Hepatic stellate cell (primary cell): ENCODE measurements at regions not wholly inside any gene's neighbourhood (a gene's known extent, or its start where the extent isn't known, plus 50 kb on each side); places are given as distances from the start of the nearest gene placed in this dataset.
A peak's percentile ranks its signal among the peaks of the same experiment; 100 is the strongest.
"Not testable (repeated sequence)": the region's sequence is repeated elsewhere in the genome, so short reads cannot be mapped to it uniquely, and the experiment has no call there.

Source experiments
- DNase-seq: peaks from one replicate; pipeline ENCODE4 v3.0.0; 2011; ENCODE audit warnings: low spot score

- DNase-seq = peak; percentile 9
Measured at GRCh38 chr3:88807491-88808105, 299.8 kb upstream of the EPHA3 start.

- no peak for DNase-seq
Measured at GRCh38 chr3:88809993-88810392, 297.4 kb upstream of the EPHA3 start.

- no peak for DNase-seq
Measured at GRCh38 chr3:88810455-88810854, 297.0 kb upstream of the EPHA3 start.

DNA sequence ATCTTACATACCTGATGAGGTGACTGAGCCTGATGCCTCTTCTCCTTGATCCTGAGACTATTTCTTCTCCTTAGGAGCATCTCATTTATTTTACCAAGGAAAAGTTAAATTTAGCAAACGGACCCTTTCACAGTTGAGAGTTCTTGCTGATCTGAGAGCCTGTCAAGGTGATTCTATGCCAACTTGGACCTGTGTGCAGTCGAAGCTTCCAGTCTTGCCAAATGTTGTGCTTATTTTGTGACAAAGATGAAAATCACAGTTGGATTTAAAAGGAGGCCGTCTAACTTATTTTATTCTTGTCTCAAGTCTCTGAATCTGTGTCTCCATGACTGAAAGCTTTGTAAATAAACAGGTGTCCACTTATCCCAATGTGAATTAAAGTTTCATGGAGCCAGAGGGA, 296.3 kb upstream of the EPHA3 start:
- no peak for DNase-seq

DNA sequence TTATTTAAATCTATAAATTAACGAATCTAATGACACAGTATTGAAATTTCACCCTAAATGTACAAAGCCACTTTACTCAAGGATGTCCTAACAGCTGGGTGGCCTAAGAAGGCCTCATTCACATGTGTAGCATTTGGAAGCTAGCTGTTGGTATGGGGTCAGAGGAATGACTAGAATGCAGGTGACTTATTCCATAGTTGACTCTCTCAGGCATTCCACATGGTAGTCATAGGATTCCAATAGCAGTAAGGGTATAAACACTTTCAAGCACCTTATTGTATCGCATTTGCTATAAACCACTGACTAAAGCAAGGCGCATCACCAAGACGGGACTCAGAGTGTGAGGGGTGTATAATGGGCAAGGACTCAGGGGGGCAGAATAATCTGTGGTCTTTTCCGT, 294.8 kb upstream of the EPHA3 start:
- DNase-seq = no peak

- DNase-seq = no peak
Measured at GRCh38 chr3:88816445-88816844, 291.0 kb upstream of the EPHA3 start.

- no peak for DNase-seq
Measured at GRCh38 chr3:88824666-88825564, 282.5 kb upstream of the EPHA3 start.

DNA sequence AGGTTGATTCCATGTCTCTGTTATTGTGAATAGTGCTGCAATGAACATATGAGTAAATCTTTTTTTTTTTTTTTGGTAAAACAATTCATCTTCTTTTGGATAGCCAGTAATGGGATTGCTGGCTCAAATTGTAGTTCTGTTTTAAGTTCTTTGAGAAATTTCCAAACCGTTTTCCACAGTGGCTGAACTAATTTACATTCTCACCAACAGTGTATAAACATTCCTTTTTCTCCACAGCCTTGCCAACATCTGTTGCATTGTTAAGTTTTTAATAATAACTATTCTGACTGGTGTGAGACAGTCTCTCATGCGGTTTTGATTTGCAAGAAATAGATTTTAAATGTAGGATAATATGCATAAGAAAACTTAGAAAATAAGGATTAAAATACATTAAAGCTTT, 279.0 kb upstream of the EPHA3 start:
- DNase-seq = no peak

- DNase-seq = no peak
Measured at GRCh38 chr3:88852606-88853005, 254.8 kb upstream of the EPHA3 start.

DNA sequence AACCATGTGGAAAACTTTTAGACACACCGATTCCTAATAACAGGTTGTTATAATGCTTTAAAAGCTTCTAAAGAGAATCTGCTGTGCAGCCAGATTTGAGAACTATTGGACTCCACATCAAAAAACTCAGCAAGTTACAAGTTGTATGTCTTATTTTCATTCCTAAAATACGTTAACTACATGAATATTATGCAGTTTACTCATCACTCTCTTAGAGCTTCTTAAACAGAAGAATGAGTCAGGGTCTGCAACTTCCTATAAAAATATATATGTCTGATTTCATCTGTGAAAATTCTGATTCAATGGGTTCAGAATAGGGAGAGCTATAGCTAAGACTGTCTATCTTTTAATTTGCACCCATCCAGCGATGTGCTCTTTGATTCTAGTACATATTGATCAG, 244.2 kb upstream of the EPHA3 start:
- peak; percentile 4 for DNase-seq

DNA sequence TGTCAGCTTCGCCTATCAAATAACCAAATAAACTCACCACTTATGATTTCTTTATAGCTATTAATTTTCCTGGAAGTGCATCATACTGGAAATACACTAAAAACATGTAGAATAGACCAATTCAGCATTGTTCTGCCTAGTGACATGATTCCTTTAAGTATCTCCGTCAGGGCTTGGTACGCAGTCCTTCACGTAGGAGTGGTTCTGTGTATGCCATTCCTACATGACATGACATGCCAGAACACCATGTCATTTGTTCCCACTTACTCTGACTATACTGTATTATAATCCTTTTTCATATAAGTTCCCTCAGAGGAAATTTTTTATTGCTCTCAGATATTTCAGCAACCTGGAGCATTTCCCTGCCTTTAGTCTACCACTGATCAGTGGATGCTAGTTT, 230.7 kb upstream of the EPHA3 start:
- DNase-seq = no peak

DNA sequence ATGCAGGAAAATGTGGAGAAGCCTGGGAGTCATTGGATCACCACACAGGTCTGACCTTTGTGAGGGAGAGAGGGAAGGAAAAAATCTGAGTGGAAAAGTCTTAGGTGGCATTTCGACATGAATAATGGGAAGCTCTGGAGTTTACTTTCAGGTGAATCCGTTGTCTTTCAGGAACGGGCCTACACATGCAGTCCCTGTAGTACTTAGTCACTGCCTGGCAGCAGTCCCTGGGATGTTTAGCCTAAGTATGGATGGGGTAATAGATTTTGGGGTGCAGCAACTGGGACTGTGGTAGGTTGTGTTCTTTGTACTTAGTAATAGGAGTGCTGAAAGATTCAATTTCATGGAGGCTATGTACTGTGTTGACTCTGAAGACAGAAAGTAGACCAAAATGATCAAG, 227.5 kb upstream of the EPHA3 start:
- no peak for DNase-seq

- DNase-seq = no peak
Measured at GRCh38 chr3:88882121-88882520, 225.3 kb upstream of the EPHA3 start.

DNA sequence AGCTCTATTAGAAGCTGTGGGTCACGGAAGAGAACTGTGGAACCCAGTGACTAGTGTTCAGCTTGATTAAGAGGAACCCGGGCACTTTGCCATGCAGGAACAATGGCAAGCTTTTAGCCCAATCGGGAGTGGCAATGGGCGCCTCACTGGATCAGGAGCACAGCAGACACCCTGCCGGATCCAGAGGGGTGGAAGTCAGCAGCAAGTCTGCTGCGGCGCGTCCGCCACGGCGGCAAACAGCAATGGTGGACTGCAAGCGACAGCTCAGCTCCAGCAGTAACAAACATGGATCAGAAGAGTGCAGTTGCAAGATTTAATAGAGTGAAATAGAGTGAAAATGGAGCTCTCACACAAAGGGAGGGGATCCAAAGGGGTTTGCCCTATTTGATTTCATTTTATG, 220.8 kb upstream of the EPHA3 start:
- not testable (repeated sequence) for DNase-seq

GRCh38 chr3:88896026-88896425, 211.4 kb upstream of the EPHA3 start:
- DNase-seq = no peak

GRCh38 chr3:88912294-88912877, 195.0 kb upstream of the EPHA3 start:
- DNase-seq = no peak

GRCh38 chr3:88918841-88919240, 188.6 kb upstream of the EPHA3 start:
- no peak for DNase-seq

DNA sequence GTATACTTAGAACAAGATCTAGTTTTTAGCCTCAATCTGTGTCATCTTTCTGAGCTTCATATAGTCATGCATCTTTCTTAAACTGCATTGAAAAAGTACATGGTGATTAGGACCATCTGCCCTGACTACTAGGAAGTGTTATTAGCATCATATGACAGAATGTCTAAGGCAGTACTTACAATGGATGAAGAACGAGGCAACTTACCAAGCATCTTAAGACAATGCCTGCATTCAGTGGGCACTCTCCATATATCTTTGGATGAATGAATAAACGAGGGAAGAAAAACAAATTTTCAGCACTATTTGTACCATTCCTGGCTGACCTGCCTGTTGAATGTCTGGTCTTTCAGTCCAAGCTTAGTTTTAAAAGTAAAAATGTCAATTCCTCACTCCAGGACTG, 185.4 kb upstream of the EPHA3 start:
- DNase-seq = no peak

DNA sequence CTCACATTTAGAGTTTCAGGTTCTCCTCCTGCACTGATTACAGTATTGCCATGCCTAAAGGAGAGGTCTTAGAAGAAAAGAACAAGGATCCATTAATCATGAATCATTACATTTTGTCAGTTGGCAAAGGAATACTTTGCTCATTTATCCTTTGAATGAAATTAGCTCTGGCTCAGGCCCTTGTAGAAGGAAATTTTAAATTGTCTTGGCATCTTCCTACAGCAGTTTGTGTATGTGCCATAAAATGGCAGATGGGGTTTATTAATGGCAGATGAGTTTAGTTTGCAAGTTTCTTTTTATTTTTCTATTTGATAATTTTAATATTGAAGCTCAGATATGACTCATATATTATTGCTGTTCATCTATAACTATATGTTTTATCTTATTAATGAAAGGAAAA, 181.2 kb upstream of the EPHA3 start:
- DNase-seq = no peak

GRCh38 chr3:88930611-88931010, 176.8 kb upstream of the EPHA3 start:
- no peak for DNase-seq

DNA sequence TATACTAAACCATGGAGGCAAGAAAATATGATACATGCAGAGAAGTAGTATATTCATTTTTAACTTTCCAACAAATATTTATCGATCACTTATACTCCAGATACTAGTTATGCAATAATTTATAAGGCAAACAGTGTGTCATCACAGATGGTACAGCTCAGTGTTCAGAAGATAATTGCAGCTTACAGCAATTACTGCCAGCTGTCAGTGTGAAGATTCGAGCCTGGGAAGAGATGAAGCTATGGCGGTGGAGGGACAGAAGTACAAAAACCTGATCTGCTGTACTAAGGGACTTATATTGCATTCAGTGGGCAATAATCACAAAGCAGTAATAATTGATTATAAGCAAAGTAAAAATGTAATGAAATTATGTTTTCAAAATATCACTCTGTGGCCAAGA, 170.6 kb upstream of the EPHA3 start:
- DNase-seq = no peak

GRCh38 chr3:88940296-88940695, 167.1 kb upstream of the EPHA3 start:
- no peak for DNase-seq

GRCh38 chr3:88947013-88947412, 160.4 kb upstream of the EPHA3 start:
- DNase-seq = no peak
